Upper lobe of left lung (tissue), 4 donors: ENCODE measurements at regions not wholly inside any gene's neighbourhood (a gene's known extent, or its start where the extent isn't known, plus 50 kb on each side); places are given as distances from the start of the nearest gene placed in this dataset.

Experiments used
- EP300 ChIP-seq, 4 donors: sonication (generic); formaldehyde crosslinking; IDR thresholded peaks; one replicate each; pipeline ENCODE4 v1.5.1; 2017; ENCODE audit warnings: antibody characterized with exemption in 4 of 4, control low read depth in 2 of 4
- POLR2A ChIP-seq, 4 donors: fragments of 450-650 bp; IDR thresholded peaks; one replicate each; pipeline ENCODE4 v1.5.1; 2016 to 2017; ENCODE audit warnings: antibody characterized with exemption in 4 of 4, mild to moderate bottlenecking in 2 of 4
- TF ChIP-seq, protein P1 (sequence below), 6 experiments: fragments of 450-650 bp in 4 of 6; fragments of 200-600 bp in 2 of 6; sonication (generic) in 2 of 6; IDR thresholded peaks; one replicate each; pipeline ENCODE4 v1.5.1; 2016 to 2019; ENCODE audit warnings: antibody characterized with exemption in 6 of 6

DNA sequence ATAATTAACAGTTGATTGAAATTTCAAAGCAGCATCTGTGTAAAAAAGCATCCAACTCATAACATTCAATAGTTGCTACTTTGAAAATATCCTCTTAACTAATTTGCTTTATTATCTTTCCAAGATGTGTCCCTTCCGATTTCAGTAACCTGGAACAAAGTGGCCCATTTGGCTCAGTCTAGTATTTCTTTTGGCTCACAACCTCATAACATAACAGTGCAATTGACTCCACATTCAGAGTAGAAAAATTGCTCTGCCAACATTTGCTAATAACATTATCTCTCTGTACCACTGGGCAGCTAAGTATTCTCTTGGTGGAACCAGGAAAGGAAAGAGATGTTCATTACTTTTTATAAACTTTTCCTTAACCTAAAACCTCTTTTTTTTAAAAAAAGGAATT lies 571.1 kb upstream of the ARGLU1 start:
- TF ChIP-seq, protein P1, sequence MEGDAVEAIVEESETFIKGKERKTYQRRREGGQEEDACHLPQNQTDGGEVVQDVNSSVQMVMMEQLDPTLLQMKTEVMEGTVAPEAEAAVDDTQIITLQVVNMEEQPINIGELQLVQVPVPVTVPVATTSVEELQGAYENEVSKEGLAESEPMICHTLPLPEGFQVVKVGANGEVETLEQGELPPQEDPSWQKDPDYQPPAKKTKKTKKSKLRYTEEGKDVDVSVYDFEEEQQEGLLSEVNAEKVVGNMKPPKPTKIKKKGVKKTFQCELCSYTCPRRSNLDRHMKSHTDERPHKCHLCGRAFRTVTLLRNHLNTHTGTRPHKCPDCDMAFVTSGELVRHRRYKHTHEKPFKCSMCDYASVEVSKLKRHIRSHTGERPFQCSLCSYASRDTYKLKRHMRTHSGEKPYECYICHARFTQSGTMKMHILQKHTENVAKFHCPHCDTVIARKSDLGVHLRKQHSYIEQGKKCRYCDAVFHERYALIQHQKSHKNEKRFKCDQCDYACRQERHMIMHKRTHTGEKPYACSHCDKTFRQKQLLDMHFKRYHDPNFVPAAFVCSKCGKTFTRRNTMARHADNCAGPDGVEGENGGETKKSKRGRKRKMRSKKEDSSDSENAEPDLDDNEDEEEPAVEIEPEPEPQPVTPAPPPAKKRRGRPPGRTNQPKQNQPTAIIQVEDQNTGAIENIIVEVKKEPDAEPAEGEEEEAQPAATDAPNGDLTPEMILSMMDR (IDR thresholded peaks at IDR 0.05) = no peak
- no peak for TF ChIP-seq EP300 (IDR thresholded peaks at IDR 0.05)
- TF ChIP-seq POLR2A (IDR thresholded peaks at IDR 0.05) = no peak
